NOMO-1 treated with DMSO at 0.1 percent for 48 hours (cell line): ENCODE measurements at regions not wholly inside any gene's neighbourhood (a gene's known extent, or its start where the extent isn't known, plus 50 kb on each side); places are given as distances from the start of the nearest gene placed in this dataset.
A peak's percentile ranks its signal among the peaks of the same experiment; 100 is the strongest.
"Not testable (repeated sequence)": the region's sequence is repeated elsewhere in the genome, so short reads cannot be mapped to it uniquely, and the experiment has no call there.

Experiments
- DNase-seq: peaks from one replicate; lab custom pipeline; 2025; ENCODE audit not compliant: unreplicated experiment; lab: John Stamatoyannopoulos, UW

GRCh38 chr5:25764733-25765132, 1120.0 kb upstream of the CDH10 start:
- DNase-seq: no peak

GRCh38 chr5:25763781-25764180, 1119.0 kb upstream of the CDH10 start:
- DNase-seq: no peak

GRCh38 chr5:25754895-25755294, 1110.1 kb upstream of the CDH10 start:
- no peak for DNase-seq

GRCh38 chr5:25744908-25745307, 1100.1 kb upstream of the CDH10 start:
- no peak for DNase-seq

- no peak for DNase-seq
Measured at GRCh38 chr5:25716680-25717079, 1071.9 kb upstream of the CDH10 start.

- peak; percentile 46 for DNase-seq
Measured at GRCh38 chr5:25713259-25713658, 1068.5 kb upstream of the CDH10 start.

- DNase-seq: no peak
Measured at GRCh38 chr5:25707093-25707492, 1062.3 kb upstream of the CDH10 start.

GRCh38 chr5:25701936-25702335, 1057.2 kb upstream of the CDH10 start:
- DNase-seq: no peak

- no peak for DNase-seq
Measured at GRCh38 chr5:25694801-25695200, 1050.0 kb upstream of the CDH10 start.

GRCh38 chr5:25688156-25688555, 1043.4 kb upstream of the CDH10 start:
- DNase-seq: peak; percentile 89

- DNase-seq: no peak
Measured at GRCh38 chr5:25669645-25670401, 1025.0 kb upstream of the CDH10 start.

- no peak for DNase-seq
Measured at GRCh38 chr5:25662610-25663009, 1017.8 kb upstream of the CDH10 start.

GRCh38 chr5:25650316-25650715, 1005.5 kb upstream of the CDH10 start:
- DNase-seq: not testable (repeated sequence)

GRCh38 chr5:25649628-25650265, 1005.0 kb upstream of the CDH10 start:
- no peak for DNase-seq

- DNase-seq: no peak
Measured at GRCh38 chr5:25646421-25647341, 1001.9 kb upstream of the CDH10 start.

GRCh38 chr5:25641124-25641523, 996.3 kb upstream of the CDH10 start:
- no peak for DNase-seq

GRCh38 chr5:25619273-25619672, 974.5 kb upstream of the CDH10 start:
- DNase-seq: peak; percentile 43

- DNase-seq: no peak
Measured at GRCh38 chr5:25618821-25619220, 974.0 kb upstream of the CDH10 start.

GRCh38 chr5:25614466-25614865, 969.7 kb upstream of the CDH10 start:
- DNase-seq: no peak

- DNase-seq: no peak
Measured at GRCh38 chr5:25604681-25605080, 959.9 kb upstream of the CDH10 start.

GRCh38 chr5:25579111-25579510, 934.3 kb upstream of the CDH10 start:
- DNase-seq: no peak

- no peak for DNase-seq
Measured at GRCh38 chr5:25573691-25574090, 928.9 kb upstream of the CDH10 start.
